Pulmonary artery endothelial cell (primary cell): ENCODE measurements at regions not wholly inside any gene's neighbourhood (a gene's known extent, or its start where the extent isn't known, plus 50 kb on each side); places are given as distances from the start of the nearest gene placed in this dataset.

Source experiments
- DNase-seq: peaks from one replicate; pipeline ENCODE4 v3.0.0-alpha.2; 2011; ENCODE audit warnings: low read depth, low spot score

DNA sequence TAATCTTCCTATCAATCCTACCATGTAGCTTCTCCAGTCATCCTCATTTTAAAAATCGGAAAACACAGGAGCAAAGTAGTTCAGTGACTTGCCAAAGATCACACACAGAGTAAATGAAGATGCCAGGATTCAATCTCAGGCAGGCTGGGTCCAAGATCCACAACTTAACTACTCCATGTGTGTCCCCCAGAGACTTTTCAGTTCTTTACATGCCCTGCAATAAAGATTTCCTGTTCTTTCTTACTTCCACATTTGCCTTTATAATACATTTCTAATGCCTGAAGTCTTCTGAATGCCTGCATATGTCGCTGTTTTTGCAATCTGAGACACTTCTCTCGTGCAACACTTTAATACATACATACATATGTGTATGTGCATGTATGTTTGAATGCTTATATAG lies 121.7 kb upstream of the MARCKS start:
- no peak for DNase-seq

DNA sequence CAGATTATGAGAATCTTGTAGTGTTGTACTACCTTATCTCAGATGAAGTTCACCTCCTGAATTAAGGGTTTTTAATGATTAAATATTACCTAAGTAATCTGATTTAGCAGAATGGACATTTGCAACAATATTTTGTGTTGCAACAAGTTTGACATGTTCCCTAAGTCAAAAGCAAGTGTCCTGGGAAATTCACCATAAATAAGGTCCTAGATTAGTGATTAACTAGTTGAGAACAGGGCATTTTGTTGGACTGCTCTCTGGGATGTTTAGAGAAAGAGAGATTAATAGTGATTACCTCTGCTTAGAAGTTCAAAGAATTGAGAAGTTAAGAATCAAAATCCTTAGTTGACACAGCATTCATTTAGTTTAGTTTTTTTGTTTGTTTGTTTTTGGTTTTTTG lies 120.2 kb upstream of the MARCKS start:
- no peak for DNase-seq

DNA sequence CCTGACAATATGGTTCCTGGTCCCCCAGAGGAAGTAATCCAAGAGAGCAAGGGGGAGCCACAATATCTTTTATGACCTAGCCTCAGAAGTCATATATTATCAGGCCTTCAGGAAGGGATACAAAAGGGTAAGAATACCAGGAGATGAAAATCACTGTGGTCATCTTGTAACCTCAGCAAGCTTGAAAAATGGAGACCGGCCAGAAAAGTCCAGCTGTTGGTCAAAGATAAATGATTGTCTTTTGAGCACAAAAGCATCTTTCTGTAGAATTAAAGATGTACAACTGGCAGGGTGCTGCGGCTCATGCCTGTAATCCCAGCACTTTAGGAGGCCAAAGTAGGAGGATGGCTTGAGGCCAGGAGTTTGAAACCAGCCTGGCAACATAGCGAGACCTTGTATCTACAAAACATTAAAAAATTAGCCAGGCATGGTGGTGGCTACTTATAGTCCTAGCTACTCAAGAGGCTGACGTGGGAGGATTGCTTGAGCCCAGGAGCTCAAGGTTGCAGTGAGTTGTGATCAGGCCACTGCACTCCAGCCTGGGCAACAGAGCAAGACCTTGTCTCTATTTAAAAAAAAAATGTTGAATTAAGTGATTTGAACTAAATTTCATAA lies 118.0 kb upstream of the MARCKS start:
- no peak for DNase-seq

DNA sequence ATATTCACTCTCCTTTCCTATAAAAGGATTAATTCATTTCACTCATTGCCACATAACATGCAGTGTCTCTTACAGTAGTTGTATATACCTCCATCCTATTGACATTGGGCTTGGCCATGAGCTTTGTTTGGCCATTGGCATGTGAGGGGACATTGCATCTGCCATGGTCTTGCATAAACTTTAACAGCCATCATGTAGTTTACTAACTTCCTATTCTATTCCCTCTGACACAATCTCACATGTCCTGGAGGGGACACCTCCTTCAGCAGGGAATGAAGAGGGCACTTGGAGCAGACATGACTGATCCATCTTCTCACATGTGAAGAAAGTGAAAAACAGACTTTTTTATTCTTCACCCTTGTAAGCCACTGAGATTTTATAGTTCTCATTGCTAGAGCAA lies 115.5 kb upstream of the MARCKS start:
- no peak for DNase-seq

DNA sequence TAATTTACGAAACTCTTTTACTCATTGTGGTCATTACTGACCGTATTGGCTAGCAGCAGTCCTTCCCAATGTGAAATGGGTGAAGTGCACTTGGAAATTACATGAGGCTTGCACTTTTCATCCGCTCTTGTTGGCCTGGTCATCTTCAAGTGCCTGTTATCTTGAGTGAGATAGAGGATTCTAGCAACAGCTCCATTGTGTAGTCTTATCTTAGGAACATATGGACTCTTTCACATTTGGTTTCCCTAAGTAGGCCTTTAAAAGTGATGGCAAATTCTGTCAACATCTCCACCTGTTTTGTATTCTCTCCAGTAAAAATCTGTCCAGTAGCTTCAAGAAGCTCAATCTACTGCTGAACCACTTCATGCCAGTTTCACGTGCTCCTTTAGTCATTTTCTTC lies 114.8 kb upstream of the MARCKS start:
- no peak for DNase-seq

DNA sequence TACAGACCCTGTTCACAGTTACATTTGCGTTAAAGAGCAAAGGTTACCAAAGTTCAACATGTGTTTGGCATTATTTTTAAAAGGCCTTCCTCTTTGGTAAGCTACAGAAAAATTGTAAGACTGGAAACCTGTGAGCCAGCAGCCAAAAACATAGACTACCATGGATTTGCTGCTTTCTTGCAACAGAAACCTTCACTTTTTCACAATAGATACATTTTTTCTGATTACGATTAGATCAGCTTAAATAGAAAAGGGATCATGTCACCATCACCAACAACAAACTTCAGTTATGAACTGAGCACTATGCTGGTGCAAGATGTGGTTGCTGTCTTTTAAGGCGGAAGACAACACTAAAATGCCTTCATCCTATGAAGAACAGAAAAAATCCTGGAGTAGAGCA lies 112.3 kb upstream of the MARCKS start:
- DNase-seq: no peak

DNA sequence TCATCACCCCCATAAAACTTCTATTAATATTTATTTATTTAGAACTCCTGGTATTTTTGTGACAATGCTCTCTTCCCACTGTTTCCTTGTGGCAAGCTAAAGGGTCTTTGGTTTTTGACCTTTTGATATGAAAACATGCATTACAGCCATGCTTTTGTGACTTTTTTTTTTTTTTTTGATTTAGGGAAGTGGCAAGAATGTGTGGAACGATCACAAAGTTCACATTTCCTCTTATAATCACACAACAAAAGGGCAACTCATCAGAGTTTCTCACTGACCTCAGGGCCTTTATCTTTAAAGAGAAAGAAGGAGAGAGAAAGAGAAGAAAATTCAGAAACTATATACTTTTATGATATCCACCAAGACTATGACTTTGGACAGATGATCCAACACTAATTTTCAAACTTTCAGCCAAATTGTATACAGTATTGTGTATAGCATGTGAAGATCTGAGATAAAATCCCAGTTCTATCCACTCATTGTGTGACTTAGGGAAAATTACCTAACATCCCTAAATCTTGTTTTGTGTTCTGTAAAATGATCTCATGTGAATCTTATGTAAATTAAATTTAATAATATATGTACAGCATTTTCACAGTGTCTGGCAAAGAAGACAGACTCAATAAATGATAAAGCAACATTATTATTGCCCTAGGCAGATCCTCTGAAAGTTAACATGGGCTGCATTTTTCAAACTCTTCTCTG lies 106.8 kb upstream of the MARCKS start:
- DNase-seq: no peak

DNA sequence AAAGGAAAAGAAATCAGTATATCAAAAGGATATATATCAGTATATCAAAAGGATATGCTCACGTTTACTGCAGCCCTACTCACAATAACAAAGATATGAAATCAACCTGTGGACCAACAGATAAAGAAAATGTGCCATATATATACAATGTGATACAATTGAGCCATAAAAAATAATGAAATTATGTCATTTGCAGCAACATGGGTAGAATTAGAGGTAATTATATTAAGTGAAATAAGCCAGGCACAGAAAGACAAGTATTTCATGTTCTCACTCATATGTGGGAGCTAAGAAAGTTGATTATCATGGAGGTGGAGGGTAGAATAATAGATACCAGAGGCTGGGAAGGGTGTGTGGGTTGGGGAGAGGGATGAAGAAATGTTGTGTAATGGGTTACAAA lies 102.9 kb upstream of the MARCKS start:
- no peak for DNase-seq

DNA sequence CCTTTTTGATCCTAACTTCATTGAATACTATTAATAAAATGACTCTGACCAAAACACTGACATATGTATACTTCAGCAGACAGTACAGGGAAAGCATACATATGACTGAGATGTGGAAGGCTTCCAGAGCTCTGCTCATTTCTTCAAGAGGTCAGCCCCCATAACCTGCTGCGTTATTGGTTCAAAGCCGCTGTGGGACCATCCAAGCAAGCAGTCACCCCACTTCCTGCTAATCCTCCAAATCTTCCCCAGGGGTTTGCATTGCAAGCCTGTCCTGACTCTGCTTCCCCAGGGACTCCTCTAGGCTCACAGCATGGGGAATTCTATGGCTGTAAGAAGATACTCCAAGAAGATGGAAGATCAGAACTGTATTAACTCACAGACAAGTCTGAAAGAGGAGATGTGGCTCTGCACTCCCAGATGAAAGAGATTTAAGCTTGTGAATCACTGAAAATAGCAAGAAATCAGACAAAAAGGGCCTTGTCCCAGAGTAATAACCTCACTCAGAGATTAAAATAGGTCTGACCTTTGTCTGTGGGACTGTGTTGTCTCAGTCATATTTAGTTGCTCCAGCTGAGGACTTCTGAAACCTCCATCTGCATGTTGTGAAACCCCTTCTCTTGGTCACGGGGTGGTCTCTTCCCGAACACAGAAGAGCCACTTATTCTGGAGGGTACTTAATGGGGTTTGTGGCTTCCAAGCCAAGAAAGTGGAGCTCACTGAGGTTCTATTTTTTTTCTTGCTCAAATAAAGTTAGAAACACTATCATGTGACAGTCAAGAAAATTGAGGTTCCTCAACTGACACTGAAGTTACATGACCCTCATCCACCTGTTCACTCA lies 101.5 kb upstream of the MARCKS start:
- DNase-seq: no peak

DNA sequence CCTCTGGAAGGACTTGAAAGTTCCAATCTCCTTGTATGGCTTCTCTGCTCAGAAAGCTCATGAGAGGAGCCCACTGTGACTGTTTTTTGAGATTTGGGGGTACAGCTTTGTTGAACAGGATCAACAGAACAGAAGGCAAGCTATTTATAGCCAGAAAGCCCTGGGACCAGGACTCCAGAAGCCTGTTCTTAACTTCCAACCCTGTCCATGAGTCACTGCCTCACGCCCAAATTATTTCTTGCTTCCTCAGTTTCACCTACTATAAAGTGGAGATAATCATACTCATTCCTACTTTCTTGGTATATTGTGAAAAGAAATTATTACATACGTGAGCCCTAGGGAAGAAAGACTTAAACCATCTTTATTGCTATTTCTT lies 100.9 kb upstream of the MARCKS start:
- DNase-seq: no peak

DNA sequence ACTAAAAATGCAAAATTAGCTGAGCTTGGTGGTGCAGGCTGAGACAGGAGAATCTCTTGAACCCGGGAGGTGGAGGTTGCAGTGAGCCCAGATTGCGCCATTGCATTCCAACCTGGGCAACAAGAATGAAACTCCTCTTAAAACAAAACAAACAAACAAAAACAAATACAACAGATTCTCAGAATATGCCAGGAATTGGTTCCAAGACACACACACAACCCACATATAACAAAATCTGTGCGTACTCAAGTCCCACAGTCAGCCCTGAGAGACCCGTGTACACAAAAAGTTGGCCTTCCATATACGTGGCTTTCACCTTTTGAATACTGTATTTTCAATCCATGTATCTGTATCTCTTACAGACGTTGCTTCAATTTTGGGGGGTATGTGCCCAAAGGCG lies 98.9 kb upstream of the MARCKS start:
- DNase-seq: no peak

DNA sequence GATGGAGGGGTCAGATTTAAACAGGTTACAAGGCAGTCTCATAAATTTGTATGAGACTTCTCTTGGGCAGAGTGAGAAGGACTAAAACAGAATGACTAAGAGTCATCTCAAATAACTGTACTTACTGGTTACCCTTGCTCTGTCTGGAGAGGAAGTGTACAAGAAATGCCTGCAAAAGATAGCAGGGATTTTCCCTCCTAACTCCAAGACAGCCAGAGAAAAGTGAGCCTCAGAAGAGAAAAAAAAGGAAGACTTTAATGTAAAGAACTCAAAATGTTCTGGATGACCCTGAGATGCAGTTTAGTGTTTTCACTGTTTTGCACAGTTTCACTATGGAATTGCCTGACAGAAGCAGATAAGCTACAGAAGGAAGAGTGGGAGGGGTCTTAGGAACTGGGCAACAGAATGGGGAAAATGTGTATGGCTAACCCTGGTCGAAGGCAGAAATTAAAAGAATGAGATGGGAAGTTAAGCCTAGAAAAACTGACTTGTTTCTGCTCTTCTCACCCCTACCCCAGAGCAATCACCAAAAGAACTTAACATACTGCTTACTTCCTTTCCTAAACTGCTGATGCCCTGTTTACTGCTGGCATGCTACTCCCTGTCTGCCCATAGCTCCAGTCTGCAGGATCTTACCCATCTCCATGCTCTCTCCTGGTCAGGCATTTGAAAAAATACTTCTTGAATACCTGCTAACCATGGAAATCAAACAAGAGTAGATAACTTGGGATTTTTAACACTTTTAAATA lies 98.1 kb upstream of the MARCKS start:
- DNase-seq: no peak

DNA sequence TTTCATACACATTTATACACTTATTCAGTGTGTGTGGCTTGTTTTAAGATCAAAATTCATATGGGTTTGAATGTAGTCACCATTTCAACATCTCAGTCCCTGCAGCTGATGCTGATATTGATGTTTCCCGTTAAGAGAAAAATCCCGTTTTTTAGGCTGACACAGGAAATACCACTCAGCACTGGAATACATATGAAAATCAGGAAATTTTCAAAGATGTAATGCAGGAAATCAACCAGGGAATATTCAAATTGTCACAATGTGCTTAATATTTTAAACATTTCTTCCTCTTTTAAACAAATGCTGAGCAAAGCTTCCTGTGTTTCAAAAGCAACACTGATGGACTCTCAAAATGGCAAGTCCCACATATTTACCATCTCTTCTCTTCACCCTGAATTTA lies 94.5 kb upstream of the MARCKS start:
- no peak for DNase-seq

DNA sequence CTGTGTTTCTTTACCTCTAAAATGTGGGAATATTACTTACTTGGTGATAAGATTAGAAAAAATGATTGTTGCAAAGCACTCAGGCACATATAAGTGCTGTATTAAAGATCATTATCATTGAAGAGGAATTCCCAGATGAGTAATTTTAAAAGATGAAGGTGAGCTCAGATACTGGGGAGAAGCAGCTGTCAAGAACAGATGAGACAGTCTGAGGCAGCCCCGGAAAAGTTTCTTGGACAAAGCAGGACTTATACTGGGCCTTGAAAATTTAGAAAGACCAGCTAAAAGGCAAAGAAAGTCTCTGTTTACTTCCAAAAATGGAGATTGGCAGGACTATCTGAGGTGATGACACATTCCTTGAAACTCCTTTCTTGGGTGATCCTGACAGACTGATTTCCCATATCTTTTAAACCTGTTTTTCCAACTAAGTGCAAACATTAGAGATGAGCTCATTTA lies 93.8 kb upstream of the MARCKS start:
- DNase-seq: no peak

DNA sequence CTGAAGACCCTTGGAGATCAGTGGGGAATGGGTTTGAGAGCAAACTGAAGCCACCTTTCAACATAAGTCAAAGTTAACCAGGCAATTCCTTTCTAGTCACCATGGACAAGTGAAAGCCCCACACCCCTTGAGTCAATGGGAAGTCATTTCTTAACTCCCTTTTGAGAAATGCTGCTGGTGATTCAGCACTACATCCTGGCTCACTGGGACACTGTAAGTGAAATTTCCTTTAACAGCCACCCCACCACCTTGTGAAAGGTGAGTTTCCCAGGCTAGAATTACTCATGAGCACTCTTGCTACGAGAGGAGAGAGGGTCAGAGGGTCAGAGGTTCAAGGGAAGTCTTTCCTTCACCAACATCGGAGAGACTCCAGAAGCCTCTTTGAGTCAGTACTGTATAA lies 93.3 kb upstream of the MARCKS start:
- no peak for DNase-seq

DNA sequence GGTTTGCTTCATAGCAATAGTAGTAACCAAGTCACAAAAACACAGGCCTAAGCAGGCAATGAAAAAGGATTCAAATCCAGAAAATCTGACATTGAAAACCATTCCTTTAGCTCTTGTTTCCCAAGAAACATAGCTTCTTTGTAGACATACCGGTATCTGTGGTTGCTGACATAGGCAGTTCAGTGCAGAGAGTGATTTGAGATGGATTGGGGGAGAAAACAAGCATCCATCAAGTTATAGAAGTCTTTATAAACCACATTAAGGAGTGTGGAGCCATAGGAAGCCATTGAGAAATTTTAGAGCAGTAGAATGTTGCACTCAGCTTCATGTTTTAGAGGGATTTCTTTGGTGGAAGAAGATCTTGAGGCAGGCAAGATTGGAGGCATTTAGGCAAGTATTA lies 91.2 kb upstream of the MARCKS start:
- DNase-seq: no peak

DNA sequence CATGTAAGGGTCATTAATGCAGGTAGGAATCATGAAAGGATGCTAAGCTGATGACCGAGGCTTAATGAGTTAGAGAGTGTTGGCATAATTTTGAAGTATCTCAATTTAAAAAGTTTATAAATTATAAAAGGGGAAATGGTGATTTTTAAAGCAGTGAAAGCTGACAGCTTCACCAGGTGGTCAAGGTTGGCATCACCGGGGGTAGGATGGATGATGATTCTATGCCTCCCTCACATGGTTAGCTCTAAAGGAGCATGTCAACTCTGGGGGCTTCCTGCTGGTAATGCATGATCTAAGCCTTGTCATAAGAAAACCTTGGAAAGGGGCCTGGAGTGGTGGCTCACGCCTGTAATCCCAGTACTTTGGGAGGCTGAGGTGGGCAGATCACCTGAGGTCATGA lies 89.2 kb upstream of the MARCKS start:
- no peak for DNase-seq

DNA sequence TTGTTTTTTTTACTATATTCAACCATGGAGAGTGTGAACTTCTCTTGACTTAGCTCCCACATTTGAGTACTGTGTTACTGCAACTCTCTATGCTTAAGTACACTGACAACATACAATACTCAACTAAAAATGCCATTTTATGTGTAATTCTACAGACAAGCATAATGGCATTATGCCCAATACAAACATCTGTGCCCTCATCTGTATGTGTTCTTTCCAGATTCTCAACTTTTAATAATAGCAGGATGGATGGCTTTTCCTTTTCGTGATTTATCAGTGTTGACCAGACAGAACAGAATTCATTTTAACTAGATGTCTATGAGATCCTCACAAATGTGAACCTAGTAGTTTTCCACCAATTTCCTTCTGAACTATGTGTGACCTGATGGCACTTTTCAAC lies 84.2 kb upstream of the MARCKS start:
- no peak for DNase-seq

DNA sequence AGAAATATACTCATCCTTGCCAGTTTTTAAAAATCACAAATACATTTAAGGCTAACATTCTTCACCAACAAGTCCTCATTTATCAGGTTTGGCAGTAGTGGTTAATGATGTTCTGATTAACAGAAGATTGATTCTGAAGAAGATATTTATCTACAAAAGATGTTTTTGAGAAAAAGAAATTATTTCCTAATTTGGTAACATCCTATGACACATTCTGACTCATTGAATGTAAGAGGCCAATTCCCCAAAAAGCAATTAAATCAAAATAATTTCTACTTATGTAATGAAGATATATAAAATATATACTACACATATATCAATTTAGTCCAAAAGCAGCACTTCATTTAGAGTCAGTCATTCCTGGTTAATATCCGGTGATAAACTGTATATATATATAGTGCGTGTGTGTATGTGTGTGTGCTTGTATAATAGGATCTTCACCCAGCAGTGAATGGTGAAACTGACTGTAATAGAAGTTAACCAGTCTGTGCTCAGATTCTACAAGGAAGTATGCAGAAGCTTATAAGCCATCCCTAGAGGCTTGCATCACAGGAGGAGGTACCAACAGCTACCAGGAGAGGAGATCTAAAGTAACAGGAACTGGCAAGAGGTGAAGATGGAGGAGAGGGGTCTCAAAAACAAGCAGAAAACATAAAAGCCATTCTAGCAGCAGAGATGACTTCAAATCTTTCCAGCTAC lies 82.9 kb upstream of the MARCKS start:
- DNase-seq: no peak

DNA sequence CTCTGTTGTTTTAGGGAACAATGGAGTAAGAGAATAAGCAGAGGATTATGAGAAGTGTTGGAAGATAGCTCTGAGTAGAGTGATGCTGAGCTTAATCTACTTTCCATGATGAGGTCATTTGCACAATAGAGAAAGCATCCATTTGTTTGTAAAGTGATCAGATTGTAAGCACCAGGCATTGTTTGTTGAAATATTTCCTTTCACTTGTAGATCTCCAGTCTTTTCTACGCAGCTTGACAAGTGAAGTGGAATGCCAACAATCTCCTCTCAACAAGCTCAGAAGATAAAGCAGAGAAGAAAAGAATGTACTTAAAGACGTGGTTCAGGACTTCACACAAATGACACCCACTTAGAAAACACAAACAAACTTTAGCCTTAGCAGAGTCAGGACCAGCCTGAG lies 80.1 kb upstream of the MARCKS start:
- DNase-seq: no peak

DNA sequence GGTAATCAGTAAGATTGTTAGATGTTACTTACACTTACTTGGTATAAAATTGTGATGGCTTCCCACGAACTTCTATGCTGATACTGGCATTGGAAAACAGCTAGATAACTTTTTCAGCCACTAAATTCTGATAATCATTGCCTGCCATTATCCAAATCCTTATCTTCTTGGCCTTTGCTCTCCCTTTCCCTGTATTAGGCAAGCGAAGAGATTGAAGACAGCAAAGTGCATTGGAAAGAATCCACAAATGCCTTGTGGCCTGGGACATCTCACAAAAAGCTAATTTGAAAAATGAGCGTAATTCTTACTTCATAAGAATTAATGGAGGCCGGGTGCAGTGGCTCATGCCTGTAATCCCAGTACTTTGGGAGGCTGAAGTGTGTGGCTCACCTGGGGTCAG lies 79.5 kb upstream of the MARCKS start:
- no peak for DNase-seq
